Esophagus muscularis mucosa (tissue), 3 donors: ENCODE measurements at regions not wholly inside any gene's neighbourhood (a gene's known extent, or its start where the extent isn't known, plus 50 kb on each side); places are given as distances from the start of the nearest gene placed in this dataset.

Experiments
- CTCF ChIP-seq, 3 experiments: fragments of 200-600 bp in 2 of 3; fragments of 450-650 bp in 1 of 3; sonication (generic) in 2 of 3; IDR thresholded peaks; one replicate each; pipeline ENCODE4 v1.5.1; 2017 to 2019; ENCODE audit warnings: antibody characterized with exemption in 3 of 3, mild to moderate bottlenecking in 2 of 3, moderate library complexity in 1 of 3
- EP300 ChIP-seq: sonication (generic); formaldehyde crosslinking; IDR thresholded peaks from one replicate; pipeline ENCODE4 v1.6.1; 2017; ENCODE audit warnings: antibody characterized with exemption

- TF ChIP-seq EP300 = no peak
- no peak for TF ChIP-seq CTCF (IDR thresholded peaks at IDR 0.05)
These were observed 453.9 kb downstream of the TSN start for GRCh38 chr2:122209377-122209776.
